SK-N-SH (cell line): ENCODE measurements at regions not wholly inside any gene's neighbourhood (a gene's known extent, or its start where the extent isn't known, plus 50 kb on each side); places are given as distances from the start of the nearest gene placed in this dataset.
"Not testable (repeated sequence)": the region's sequence is repeated elsewhere in the genome, so short reads cannot be mapped to it uniquely, and the experiment has no call there.

ENCODE experiments used
- CTCF ChIA-PET: fragments of 300-600, 350-600 bp; formaldehyde crosslinking; extraction: SDS; loops from one replicate; lab custom pipeline; 2021; lab: Yijun Ruan, JAX
- POLR2A ChIA-PET: fragments of 350-600 bp; sonication (Branson Sonifier 250); formaldehyde crosslinking; extraction: SDS; loops from one replicate; lab custom pipeline; 2020; ENCODE audit warnings: antibody characterized with exemption, inconsistent platforms; lab: Yijun Ruan, JAX
- DNase-seq: peaks from one replicate; pipeline ENCODE4 v3.0.0; 2012
- H2AFZ ChIP-seq: fragments of 200-600 bp; sonication (generic); 2 replicates; pipeline ENCODE4 v1.8.1; 2016; ENCODE audit warnings: antibody characterized with exemption, mild to moderate bottlenecking, low read depth
- H3F3A ChIP-seq: fragments of 200-600 bp; sonication (generic); replicated peaks from 2 replicates; pipeline ENCODE3; 2016; ENCODE audit warnings: antibody characterized with exemption, mild to moderate bottlenecking; ENCODE audit not compliant: insufficient read depth
- H3K27ac ChIP-seq, 2 experiments: fragments of 200-500 bp in 1 of 2; fragments of 200-600 bp in 1 of 2; sonication (Bioruptor generic) in 1 of 2; sonication (generic), shearing (Covaris generic) in 1 of 2; 2 replicates each; pipeline versions ENCODE4 v1.5.1 to v1.6.1; 2014 to 2016; ENCODE audit warnings: low read depth in 2 of 2, inconsistent platforms in 1 of 2, low read length in 1 of 2, mild to moderate bottlenecking in 1 of 2, mixed read lengths in 1 of 2
- H3K27me3 ChIP-seq: fragments of 200-600 bp; sonication (generic), shearing (Covaris generic); 2 replicates; pipeline ENCODE4 v1.6.1; 2016; ENCODE audit warnings: mixed run types; ENCODE audit not compliant: insufficient read depth
- H3K36me3 ChIP-seq, 2 experiments: fragments of 200-500 bp in 1 of 2; fragments of 200-600 bp in 1 of 2; sonication (Bioruptor generic) in 1 of 2; sonication (generic) in 1 of 2; replicated peaks in 1 of 2; 2 replicates each; pipeline versions ENCODE3 to v1.5.1; 2014 to 2016; ENCODE audit warnings: low read length in 1 of 2, mild to moderate bottlenecking in 1 of 2; ENCODE audit not compliant: insufficient read depth in 2 of 2, control insufficient read depth in 1 of 2
- H3K4me1 ChIP-seq, 2 experiments: fragments of 200-500 bp in 1 of 2; fragments of 200-600 bp in 1 of 2; sonication (Bioruptor generic) in 1 of 2; sonication (generic), shearing (Covaris generic) in 1 of 2; 2 replicates each; pipeline versions ENCODE4 v1.5.1 to v1.6.1; 2014 to 2016; ENCODE audit warnings: low read depth in 1 of 2, low read length in 1 of 2, mixed run types in 1 of 2; ENCODE audit not compliant: insufficient read depth in 2 of 2, control insufficient read depth in 1 of 2
- H3K4me2 ChIP-seq: fragments of 200-600 bp; sonication (generic), shearing (Covaris generic); 2 replicates; pipeline ENCODE4 v1.6.1; 2017; ENCODE audit warnings: mixed run types
- H3K4me3 ChIP-seq, 2 experiments: fragments of 200-500 bp in 1 of 2; fragments of 200-600 bp in 1 of 2; sonication (Bioruptor generic) in 1 of 2; sonication (generic), shearing (Covaris generic) in 1 of 2; 2 replicates each; pipeline versions ENCODE4 v1.5.1 to v1.8.1; 2014 to 2016; ENCODE audit warnings: low read depth in 2 of 2, inconsistent platforms in 1 of 2, low read length in 1 of 2, mild to moderate bottlenecking in 1 of 2, mixed read lengths in 1 of 2, moderate library complexity in 1 of 2
- H3K79me2 ChIP-seq: fragments of 200-600 bp; sonication (generic); 2 replicates; pipeline ENCODE4 v1.8.1; 2017; ENCODE audit warnings: mild to moderate bottlenecking; ENCODE audit not compliant: insufficient read depth
- H3K9ac ChIP-seq: fragments of 200-600 bp; sonication (generic); 2 replicates; pipeline ENCODE4 v1.6.1; 2017; ENCODE audit warnings: mixed run types
- H3K9me2 ChIP-seq: fragments of 200-600 bp; sonication (generic); 2 replicates; pipeline ENCODE4 v1.6.1; 2017; ENCODE audit warnings: mixed run types
- H3K9me3 ChIP-seq: fragments of 200-600 bp; sonication (generic); 2 replicates; pipeline ENCODE4 v1.6.1; 2017; ENCODE audit warnings: mixed run types, mild to moderate bottlenecking, moderate library complexity
- H4K20me1 ChIP-seq: fragments of 200-600 bp; sonication (generic); 2 replicates; pipeline ENCODE4 v1.6.1; 2017; ENCODE audit warnings: mild to moderate bottlenecking, mixed run types; ENCODE audit not compliant: insufficient read depth
- CHD2 ChIP-seq: fragments of 150-350 bp; IDR thresholded peaks from 2 replicates; pipeline ENCODE4 v1.6.1; 2018; ENCODE audit warnings: low read length; ENCODE audit not compliant: partially characterized antibody
- ELF1 ChIP-seq: IDR thresholded peaks from 2 replicates; pipeline ENCODE4 v1.4.0; 2012
- EZH2phosphoT487 ChIP-seq: fragments of 200-600 bp; sonication (generic); IDR thresholded peaks from 2 replicates; pipeline ENCODE4 v1.6.1; 2017; ENCODE audit warnings: low read depth, mixed run types, mild to moderate bottlenecking, antibody characterized with exemption, moderate library complexity, borderline replicate concordance
- FOSL2 ChIP-seq: IDR thresholded peaks from 2 replicates; pipeline ENCODE4 v1.4.0; 2012; ENCODE audit warnings: low read depth, mild to moderate bottlenecking, moderate library complexity, borderline replicate concordance
- FOXJ3 ChIP-seq: sonication (generic); formaldehyde crosslinking; IDR thresholded peaks from 2 replicates; pipeline ENCODE4 v1.5.1; 2020; ENCODE audit warnings: mild to moderate bottlenecking, missing genetic modification reagents
- FOXM1 ChIP-seq: IDR thresholded peaks from 2 replicates; pipeline ENCODE4 v1.4.0; 2012; ENCODE audit warnings: low read depth, mild to moderate bottlenecking
- JUND ChIP-seq: IDR thresholded peaks from 2 replicates; pipeline ENCODE4 v1.4.0; 2012
- MEF2A ChIP-seq: IDR thresholded peaks from 2 replicates; pipeline ENCODE4 v1.4.0; 2012; ENCODE audit warnings: low read depth, borderline replicate concordance
- POLR2AphosphoS5 ChIP-seq: IDR thresholded peaks from 2 replicates; pipeline ENCODE4 v1.6.1; 2012; ENCODE audit warnings: low read depth, low read length
- RAD21 ChIP-seq: IDR thresholded peaks from 2 replicates; pipeline ENCODE4 v1.6.1; 2012; ENCODE audit warnings: mild to moderate bottlenecking, low read length
- RCOR1 ChIP-seq: fragments of 150-350 bp; IDR thresholded peaks from 2 replicates; pipeline ENCODE4 v1.6.1; 2017; ENCODE audit warnings: antibody characterized with exemption, low read length
- RXRA ChIP-seq: IDR thresholded peaks from 2 replicates; pipeline ENCODE4 v1.4.0; 2012; ENCODE audit warnings: low read depth, mild to moderate bottlenecking, borderline replicate concordance
- SIN3A ChIP-seq: IDR thresholded peaks from 2 replicates; pipeline ENCODE4 v1.6.1; 2012; ENCODE audit warnings: low read depth, mild to moderate bottlenecking, low read length, moderate library complexity, borderline replicate concordance
- SMC3 ChIP-seq: IDR thresholded peaks from 2 replicates; pipeline ENCODE4 v1.6.1; 2012; ENCODE audit warnings: low read depth, low read length, improper control_type of control experiment
- TEAD4 ChIP-seq: IDR thresholded peaks from 2 replicates; pipeline ENCODE4 v1.4.0; 2012; ENCODE audit warnings: mild to moderate bottlenecking, borderline replicate concordance; ENCODE audit not compliant: insufficient read depth
- WGBS: methylation state at CpG from one replicate; pipeline ENCODE4 v1.1.6; 2017; ENCODE audit warnings: low lambda C conversion rate; 5-methylcytosine and 5-hydroxymethylcytosine counted together
- TF ChIP-seq, protein P1 (sequence below): IDR thresholded peaks from 2 replicates; pipeline ENCODE4 v1.4.0; 2012; ENCODE audit warnings: low read depth, borderline replicate concordance
- TF ChIP-seq, protein P2 (sequence below): IDR thresholded peaks from 2 replicates; pipeline ENCODE4; 2012
- TF ChIP-seq, protein P3 (sequence below): IDR thresholded peaks from 2 replicates; pipeline ENCODE4 v1.4.0; 2012; ENCODE audit warnings: low read depth, borderline replicate concordance

DNA sequence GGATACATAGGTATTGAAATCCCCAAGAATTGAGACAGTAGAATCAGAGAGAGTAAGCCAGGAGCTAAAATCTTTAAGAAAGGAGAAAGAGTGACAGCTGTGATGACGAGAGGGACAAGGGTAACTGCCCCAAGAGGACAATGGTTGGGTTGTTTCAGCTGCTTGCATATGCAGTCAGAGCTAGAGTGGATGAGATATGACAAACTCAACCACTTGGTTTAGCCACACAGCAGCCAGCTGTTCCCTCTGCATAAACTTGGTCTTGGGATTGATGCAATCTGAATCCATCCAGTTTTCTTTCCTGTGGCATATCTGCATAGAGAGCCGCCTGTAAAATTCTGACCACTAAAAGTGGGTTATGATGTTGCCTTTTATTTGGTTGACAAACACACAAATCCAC is 100.7 kb downstream of the ZNF622 start:
- H3K4me2 ChIP-seq, result no peak overlapping the region
- ChIA-PET CTCF (interaction anchor here (1.0 to 1.2 kb wide), 2 partner anchors 19 to 24 kb away, joined by 3 read pairs; no protein-coding TSS in a partner anchor), POLR2A (no interaction called here)
- no peaks in the 10 kb centered on the region for H3K4me1 ChIP-seq
- 38% methylated on average over 2 of the region's 2 CpGs for WGBS
- no peaks in the 10 kb centered on the region for H3K9me2 ChIP-seq
- H3K9ac ChIP-seq, result no peak overlapping the region
- TF ChIP-seq, protein P1, sequence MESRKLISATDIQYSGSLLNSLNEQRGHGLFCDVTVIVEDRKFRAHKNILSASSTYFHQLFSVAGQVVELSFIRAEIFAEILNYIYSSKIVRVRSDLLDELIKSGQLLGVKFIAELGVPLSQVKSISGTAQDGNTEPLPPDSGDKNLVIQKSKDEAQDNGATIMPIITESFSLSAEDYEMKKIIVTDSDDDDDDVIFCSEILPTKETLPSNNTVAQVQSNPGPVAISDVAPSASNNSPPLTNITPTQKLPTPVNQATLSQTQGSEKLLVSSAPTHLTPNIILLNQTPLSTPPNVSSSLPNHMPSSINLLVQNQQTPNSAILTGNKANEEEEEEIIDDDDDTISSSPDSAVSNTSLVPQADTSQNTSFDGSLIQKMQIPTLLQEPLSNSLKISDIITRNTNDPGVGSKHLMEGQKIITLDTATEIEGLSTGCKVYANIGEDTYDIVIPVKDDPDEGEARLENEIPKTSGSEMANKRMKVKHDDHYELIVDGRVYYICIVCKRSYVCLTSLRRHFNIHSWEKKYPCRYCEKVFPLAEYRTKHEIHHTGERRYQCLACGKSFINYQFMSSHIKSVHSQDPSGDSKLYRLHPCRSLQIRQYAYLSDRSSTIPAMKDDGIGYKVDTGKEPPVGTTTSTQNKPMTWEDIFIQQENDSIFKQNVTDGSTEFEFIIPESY, result no peak
- TF ChIP-seq SIN3A, result no peak
- TF ChIP-seq FOXM1, result no peak
- no peak for TF ChIP-seq JUND
- TF ChIP-seq RAD21, result no peak
- no peak for TF ChIP-seq EZH2phosphoT487
- TF ChIP-seq, protein P2, sequence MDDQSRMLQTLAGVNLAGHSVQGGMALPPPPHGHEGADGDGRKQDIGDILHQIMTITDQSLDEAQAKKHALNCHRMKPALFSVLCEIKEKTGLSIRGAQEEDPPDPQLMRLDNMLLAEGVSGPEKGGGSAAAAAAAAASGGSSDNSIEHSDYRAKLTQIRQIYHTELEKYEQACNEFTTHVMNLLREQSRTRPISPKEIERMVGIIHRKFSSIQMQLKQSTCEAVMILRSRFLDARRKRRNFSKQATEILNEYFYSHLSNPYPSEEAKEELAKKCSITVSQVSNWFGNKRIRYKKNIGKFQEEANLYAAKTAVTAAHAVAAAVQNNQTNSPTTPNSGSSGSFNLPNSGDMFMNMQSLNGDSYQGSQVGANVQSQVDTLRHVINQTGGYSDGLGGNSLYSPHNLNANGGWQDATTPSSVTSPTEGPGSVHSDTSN, result no peak
- TF ChIP-seq FOSL2, result no peak
- no peak for TF ChIP-seq MEF2A
- no peak for TF ChIP-seq CHD2
- H3K9me3 ChIP-seq, result no peaks in the 10 kb centered on the region
- no peaks in the 10 kb centered on the region; the same call in 1 of the 2 replicates for H3K27me3 ChIP-seq
- no peak overlapping the region for H2AFZ ChIP-seq
- H3K79me2 ChIP-seq, result no peaks in the 10 kb centered on the region
- no peak overlapping the region for H3K4me3 ChIP-seq
- no peaks in the 10 kb centered on the region for H4K20me1 ChIP-seq
- DNase-seq, result no peak
- no peak overlapping the region for H3K27ac ChIP-seq
- H3K36me3 ChIP-seq, result no peaks in the 10 kb centered on the region
- no peaks in the 10 kb centered on the region for H3F3A ChIP-seq

DNA sequence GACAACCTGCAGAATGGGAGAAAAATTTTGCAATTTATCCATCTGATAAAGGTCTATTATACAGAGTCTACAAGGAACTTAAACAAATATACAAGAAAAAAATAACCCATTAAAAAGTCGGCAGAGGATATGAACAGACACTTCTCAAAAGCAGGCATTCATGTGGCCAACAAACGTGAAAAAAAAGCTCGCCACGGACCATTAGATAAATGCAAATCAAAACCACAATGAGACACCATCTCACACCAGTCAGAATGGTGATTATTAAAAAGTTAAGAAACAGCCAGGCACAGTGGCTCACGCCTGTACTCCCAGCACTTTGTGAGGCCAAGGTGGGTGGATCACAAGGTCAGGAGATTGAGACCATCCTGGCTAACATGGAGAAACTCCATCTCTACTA is 112.2 kb downstream of the ZNF622 start:
- CTCF ChIA-PET, H3K79me2 ChIP-seq, DNase-seq, H3K9ac ChIP-seq, H3K4me1 ChIP-seq, H3K9me2 ChIP-seq, H2AFZ ChIP-seq, H3F3A ChIP-seq, POLR2A ChIA-PET, H3K27ac ChIP-seq, H4K20me1 ChIP-seq, H3K4me3 ChIP-seq, H3K27me3 ChIP-seq, H3K36me3 ChIP-seq, H3K4me2 ChIP-seq, H3K9me3 ChIP-seq: not testable (repeated sequence)
- 29% methylated on average over 5 of the region's 5 CpGs for WGBS

DNA sequence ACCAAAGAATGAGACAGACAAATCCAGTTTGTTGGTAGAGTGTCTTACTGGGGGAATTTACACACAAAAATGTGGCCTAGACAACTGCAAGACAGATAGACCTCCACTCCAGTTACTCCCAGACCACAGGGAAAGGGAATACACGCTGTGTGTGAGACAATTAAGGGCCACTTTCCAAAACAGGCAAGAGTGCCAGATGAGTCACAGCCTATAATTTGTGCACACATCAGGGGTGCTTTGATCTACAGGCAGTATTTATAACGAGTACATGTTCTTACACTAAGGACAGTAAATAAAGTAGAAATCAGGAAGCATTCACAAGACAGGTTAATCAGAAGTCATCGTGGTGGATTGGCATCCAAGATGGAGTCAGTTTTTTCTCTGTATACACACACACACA is 114.8 kb downstream of the ZNF622 start:
- H3K9me3 ChIP-seq, result no peaks in the 10 kb centered on the region
- H3K36me3 ChIP-seq, result no peaks in the 10 kb centered on the region
- no peak overlapping the region for H3K9ac ChIP-seq
- no peaks in the 10 kb centered on the region for H3K27me3 ChIP-seq
- no peaks in the 10 kb centered on the region for H3K9me2 ChIP-seq
- no peak overlapping the region for H3K27ac ChIP-seq
- no peaks in the 10 kb centered on the region for H3K79me2 ChIP-seq
- H4K20me1 ChIP-seq, result no peaks in the 10 kb centered on the region
- ChIA-PET POLR2A (no interaction called here), CTCF (no interaction called here)
- no peaks in the 10 kb centered on the region for H3K4me1 ChIP-seq
- WGBS, result 44% methylated on average over 3 of the region's 3 CpGs
- H2AFZ ChIP-seq, result no peak overlapping the region
- DNase-seq, result no peak
- no peaks in the 10 kb centered on the region for H3F3A ChIP-seq
- H3K4me2 ChIP-seq, result no peak overlapping the region
- no peak overlapping the region for H3K4me3 ChIP-seq
- TF ChIP-seq ELF1 (no peak), TEAD4 (no peak), FOXM1 (no peak), FOSL2 (no peak), FOXJ3 (CRISPR knock-in tag) (no peak), RCOR1 (no peak), SIN3A (no peak), EZH2phosphoT487 (no peak), POLR2AphosphoS5 (no peak), SMC3 (no peak), RXRA (no peak)
- TF ChIP-seq, protein P2, result no peak
- TF ChIP-seq, protein P3, sequence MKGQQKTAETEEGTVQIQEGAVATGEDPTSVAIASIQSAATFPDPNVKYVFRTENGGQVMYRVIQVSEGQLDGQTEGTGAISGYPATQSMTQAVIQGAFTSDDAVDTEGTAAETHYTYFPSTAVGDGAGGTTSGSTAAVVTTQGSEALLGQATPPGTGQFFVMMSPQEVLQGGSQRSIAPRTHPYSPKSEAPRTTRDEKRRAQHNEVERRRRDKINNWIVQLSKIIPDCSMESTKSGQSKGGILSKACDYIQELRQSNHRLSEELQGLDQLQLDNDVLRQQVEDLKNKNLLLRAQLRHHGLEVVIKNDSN, result no peak
